ENCODE measurements at regions not wholly inside any gene's neighbourhood (a gene's known extent, or its start where the extent isn't known, plus 50 kb on each side); places are given as distances from the start of the nearest gene placed in this dataset.

DNA sequence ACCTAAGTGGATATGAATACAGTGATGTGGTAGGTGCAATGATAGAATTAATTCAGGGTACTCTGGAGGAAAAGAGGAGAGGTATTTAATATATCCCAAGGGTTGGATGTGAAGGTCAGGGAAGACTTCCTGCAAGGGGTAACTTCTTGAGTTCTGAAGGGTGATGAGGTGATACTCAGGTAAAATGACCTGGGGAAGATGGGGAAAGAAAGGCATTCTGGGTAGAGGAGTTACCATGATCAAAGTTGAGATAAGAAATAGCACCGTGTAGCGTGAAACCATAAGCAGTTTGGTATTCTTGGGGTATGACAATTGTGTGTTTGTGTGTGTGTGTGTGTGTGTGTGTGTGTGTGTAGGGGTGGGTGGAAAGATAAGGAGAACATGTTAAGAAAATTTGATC is 270.4 kb upstream of the LCORL start:
- no peak for TF ChIP-seq POLR2A (IDR thresholded peaks at IDR 0.05)
- TF ChIP-seq, protein P1, sequence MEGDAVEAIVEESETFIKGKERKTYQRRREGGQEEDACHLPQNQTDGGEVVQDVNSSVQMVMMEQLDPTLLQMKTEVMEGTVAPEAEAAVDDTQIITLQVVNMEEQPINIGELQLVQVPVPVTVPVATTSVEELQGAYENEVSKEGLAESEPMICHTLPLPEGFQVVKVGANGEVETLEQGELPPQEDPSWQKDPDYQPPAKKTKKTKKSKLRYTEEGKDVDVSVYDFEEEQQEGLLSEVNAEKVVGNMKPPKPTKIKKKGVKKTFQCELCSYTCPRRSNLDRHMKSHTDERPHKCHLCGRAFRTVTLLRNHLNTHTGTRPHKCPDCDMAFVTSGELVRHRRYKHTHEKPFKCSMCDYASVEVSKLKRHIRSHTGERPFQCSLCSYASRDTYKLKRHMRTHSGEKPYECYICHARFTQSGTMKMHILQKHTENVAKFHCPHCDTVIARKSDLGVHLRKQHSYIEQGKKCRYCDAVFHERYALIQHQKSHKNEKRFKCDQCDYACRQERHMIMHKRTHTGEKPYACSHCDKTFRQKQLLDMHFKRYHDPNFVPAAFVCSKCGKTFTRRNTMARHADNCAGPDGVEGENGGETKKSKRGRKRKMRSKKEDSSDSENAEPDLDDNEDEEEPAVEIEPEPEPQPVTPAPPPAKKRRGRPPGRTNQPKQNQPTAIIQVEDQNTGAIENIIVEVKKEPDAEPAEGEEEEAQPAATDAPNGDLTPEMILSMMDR (IDR thresholded peaks at IDR 0.05) = no peak
- no peak for TF ChIP-seq POLR2AphosphoS5 (IDR thresholded peaks at IDR 0.05)
